HEK293 (cell line): ENCODE measurements at regions not wholly inside any gene's neighbourhood (a gene's known extent, or its start where the extent isn't known, plus 50 kb on each side); places are given as distances from the start of the nearest gene placed in this dataset.

Experiments used
- AEBP2 ChIP-seq: fragments of 450-650 bp; formaldehyde crosslinking; IDR thresholded peaks from 2 replicates; pipeline ENCODE4 v1.5.1; 2016; ENCODE audit warnings: missing biosample characterization, missing genetic modification characterization, borderline replicate concordance
- CTCF ChIP-seq: fragments of 450-650 bp; formaldehyde crosslinking; IDR thresholded peaks from 2 replicates; pipeline ENCODE4 v1.5.1; 2016; ENCODE audit warnings: missing biosample characterization, missing genetic modification characterization
- KLF16 ChIP-seq: fragments of 450-650 bp; formaldehyde crosslinking; IDR thresholded peaks from 2 replicates; pipeline ENCODE4 v1.5.1; 2017; ENCODE audit warnings: missing biosample characterization, missing genetic modification characterization
- SP2 ChIP-seq: fragments of 450-650 bp; formaldehyde crosslinking; IDR thresholded peaks from 2 replicates; pipeline ENCODE4 v1.5.1; 2016; ENCODE audit warnings: missing biosample characterization, missing genetic modification characterization
- YY1 ChIP-seq: fragments of 450-650 bp; formaldehyde crosslinking; IDR thresholded peaks from 2 replicates; pipeline ENCODE4 v1.5.1; 2018; ENCODE audit warnings: missing biosample characterization, missing genetic modification characterization
- ZNF274 ChIP-seq, 2 experiments: fragments of 200-500 bp in 1 of 2; fragments of 450-650 bp in 1 of 2; sonication (Bioruptor generic) in 1 of 2; formaldehyde crosslinking in 1 of 2; IDR thresholded peaks; 2 replicates each; pipeline versions ENCODE4 v1.5.1 to v1.6.1; 2014 to 2016; ENCODE audit warnings: borderline replicate concordance in 1 of 2, inconsistent platforms in 1 of 2, low read length in 1 of 2, missing biosample characterization in 1 of 2, missing genetic modification characterization in 1 of 2
- ZNF280D ChIP-seq: fragments of 450-650 bp; formaldehyde crosslinking; IDR thresholded peaks from 2 replicates; pipeline ENCODE4 v1.5.1; 2016; ENCODE audit warnings: missing biosample characterization, missing genetic modification characterization
- ZNF292 ChIP-seq: fragments of 450-650 bp; formaldehyde crosslinking; IDR thresholded peaks from 2 replicates; pipeline ENCODE4 v1.5.1; 2016; ENCODE audit warnings: low read depth, missing biosample characterization, missing genetic modification characterization, borderline replicate concordance
- ZNF488 ChIP-seq: fragments of 450-650 bp; formaldehyde crosslinking; IDR thresholded peaks from 2 replicates; pipeline ENCODE4 v1.5.1; 2016; ENCODE audit warnings: missing biosample characterization, missing genetic modification characterization
- ZNF621 ChIP-seq: fragments of 450-650 bp; formaldehyde crosslinking; IDR thresholded peaks from 2 replicates; pipeline ENCODE4 v1.5.1; 2017; ENCODE audit warnings: missing biosample characterization, missing genetic modification characterization
- ZNF791 ChIP-seq: fragments of 450-650 bp; formaldehyde crosslinking; IDR thresholded peaks from 2 replicates; pipeline ENCODE4 v1.5.1; 2016; ENCODE audit warnings: missing biosample characterization, missing genetic modification characterization
- TF ChIP-seq, protein P1 (sequence below): fragments of 450-650 bp; IDR thresholded peaks from 2 replicates; pipeline ENCODE4 v1.5.1; 2018; ENCODE audit warnings: missing biosample characterization, mild to moderate bottlenecking, missing genetic modification characterization
- TF ChIP-seq, protein P2 (sequence below): fragments of 450-650 bp; formaldehyde crosslinking; IDR thresholded peaks from 2 replicates; pipeline ENCODE4 v1.5.1; 2017; ENCODE audit warnings: missing biosample characterization, missing genetic modification characterization

DNA sequence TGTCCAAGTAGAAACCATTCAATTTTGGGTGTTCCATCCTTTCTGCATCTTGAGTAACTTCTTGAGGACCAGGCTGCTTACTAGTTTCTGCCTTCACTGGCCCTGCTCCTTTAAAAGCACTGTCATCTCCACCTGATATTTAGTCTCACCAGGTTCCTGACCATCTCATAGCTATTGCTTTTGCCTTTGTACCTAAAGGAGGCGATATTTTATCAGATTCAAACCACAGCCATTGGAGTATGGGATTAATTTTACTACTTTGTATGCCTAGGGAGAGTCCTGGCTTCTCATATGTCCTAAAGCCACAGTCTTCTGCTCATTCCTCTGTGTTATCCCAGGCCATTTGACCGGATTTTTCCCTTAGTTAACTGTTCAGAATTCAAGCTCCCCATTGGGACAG lies 51.8 kb upstream of the RFX7 start:
- no peak for TF ChIP-seq AEBP2 (tag by site-specific recombination)
- TF ChIP-seq ZNF791 (tag by site-specific recombination): no peak
- no peak for TF ChIP-seq ZNF488 (tag by site-specific recombination)
- TF ChIP-seq KLF16 (tag by site-specific recombination): no peak
- TF ChIP-seq, protein P1, sequence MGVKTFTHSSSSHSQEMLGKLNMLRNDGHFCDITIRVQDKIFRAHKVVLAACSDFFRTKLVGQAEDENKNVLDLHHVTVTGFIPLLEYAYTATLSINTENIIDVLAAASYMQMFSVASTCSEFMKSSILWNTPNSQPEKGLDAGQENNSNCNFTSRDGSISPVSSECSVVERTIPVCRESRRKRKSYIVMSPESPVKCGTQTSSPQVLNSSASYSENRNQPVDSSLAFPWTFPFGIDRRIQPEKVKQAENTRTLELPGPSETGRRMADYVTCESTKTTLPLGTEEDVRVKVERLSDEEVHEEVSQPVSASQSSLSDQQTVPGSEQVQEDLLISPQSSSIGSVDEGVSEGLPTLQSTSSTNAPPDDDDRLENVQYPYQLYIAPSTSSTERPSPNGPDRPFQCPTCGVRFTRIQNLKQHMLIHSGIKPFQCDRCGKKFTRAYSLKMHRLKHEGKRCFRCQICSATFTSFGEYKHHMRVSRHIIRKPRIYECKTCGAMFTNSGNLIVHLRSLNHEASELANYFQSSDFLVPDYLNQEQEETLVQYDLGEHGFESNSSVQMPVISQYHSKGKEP (tag by site-specific recombination): no peak
- no peak for TF ChIP-seq CTCF
- TF ChIP-seq, protein P2, sequence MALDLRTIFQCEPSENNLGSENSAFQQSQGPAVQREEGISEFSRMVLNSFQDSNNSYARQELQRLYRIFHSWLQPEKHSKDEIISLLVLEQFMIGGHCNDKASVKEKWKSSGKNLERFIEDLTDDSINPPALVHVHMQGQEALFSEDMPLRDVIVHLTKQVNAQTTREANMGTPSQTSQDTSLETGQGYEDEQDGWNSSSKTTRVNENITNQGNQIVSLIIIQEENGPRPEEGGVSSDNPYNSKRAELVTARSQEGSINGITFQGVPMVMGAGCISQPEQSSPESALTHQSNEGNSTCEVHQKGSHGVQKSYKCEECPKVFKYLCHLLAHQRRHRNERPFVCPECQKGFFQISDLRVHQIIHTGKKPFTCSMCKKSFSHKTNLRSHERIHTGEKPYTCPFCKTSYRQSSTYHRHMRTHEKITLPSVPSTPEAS (tag by site-specific recombination): no peak
- no peak for TF ChIP-seq ZNF274 (IDR thresholded peaks at IDR 0.05; ENCODE audit: low read length)
- no peak for TF ChIP-seq ZNF274 (tag by site-specific recombination; IDR thresholded peaks at IDR 0.05; ENCODE audit: borderline replicate concordance)
- no peak for TF ChIP-seq ZNF621 (tag by site-specific recombination)
- TF ChIP-seq YY1 (tag by site-specific recombination): no peak
- TF ChIP-seq SP2: no peak
- no peak for TF ChIP-seq ZNF280D (tag by site-specific recombination)
- no peak for TF ChIP-seq ZNF292 (tag by site-specific recombination)
